ENCODE measurements at regions not wholly inside any gene's neighbourhood (a gene's known extent, or its start where the extent isn't known, plus 50 kb on each side); places are given as distances from the start of the nearest gene placed in this dataset.

GRCh38 chr13:30108216-30108912 lies 199.0 kb downstream of the KATNAL1 start:
- H3K4me3 ChIP-seq (ENCODE audit: low read depth, low read length): no peak overlapping the region
- no peaks in the 10 kb centered on the region for H3K4me1 ChIP-seq
- no peak overlapping the region for H3K27ac ChIP-seq

GRCh38 chr13:30107521-30108136 lies 199.7 kb downstream of the KATNAL1 start:
- no peaks in the 10 kb centered on the region for H3K79me2 ChIP-seq
- H2AFZ ChIP-seq: no peak overlapping the region
- H3K27me3 ChIP-seq (ENCODE audit: control insufficient read depth, insufficient read depth, low read length): no peaks in the 10 kb centered on the region
- H3K4me3 ChIP-seq (ENCODE audit: low read depth, low read length): no peak overlapping the region
- no peak for TF ChIP-seq CTCF (IDR thresholded peaks at IDR 0.05)
- H3K36me3 ChIP-seq (ENCODE audit: control insufficient read depth, insufficient read depth, low read length): no peaks in the 10 kb centered on the region
- H3K4me2 ChIP-seq (ENCODE audit: low read length): no peak overlapping the region
- no peak overlapping the region for H3K9ac ChIP-seq
- no peak overlapping the region for H3K27ac ChIP-seq
- no peaks in the 10 kb centered on the region for H3K4me1 ChIP-seq
- H3K9me3 ChIP-seq (ENCODE audit: control insufficient read depth, low read length): no peaks in the 10 kb centered on the region

More at GRCh38 chr13:30108216-30108912, 199.0 kb downstream of the KATNAL1 start:
- no peak for TF ChIP-seq CTCF (IDR thresholded peaks at IDR 0.05)
- no peak overlapping the region for H2AFZ ChIP-seq
- no peaks in the 10 kb centered on the region for H3K27me3 ChIP-seq (ENCODE audit: control insufficient read depth, insufficient read depth, low read length)
- H3K9ac ChIP-seq: no peak overlapping the region
- no peaks in the 10 kb centered on the region for H3K36me3 ChIP-seq (ENCODE audit: control insufficient read depth, insufficient read depth, low read length)
- H3K4me2 ChIP-seq (ENCODE audit: low read length): no peak overlapping the region
- no peaks in the 10 kb centered on the region for H3K79me2 ChIP-seq
- no peaks in the 10 kb centered on the region for H3K9me3 ChIP-seq (ENCODE audit: control insufficient read depth, low read length)

- Histone ChIP-seq H3K79me2 (no peaks in the 10 kb centered on the region), H3K36me3 (ENCODE audit: control insufficient read depth, insufficient read depth, low read length) (no peaks in the 10 kb centered on the region), H3K27me3 (ENCODE audit: control insufficient read depth, insufficient read depth, low read length) (no peaks in the 10 kb centered on the region), H3K27ac (no peak overlapping the region), H3K9me3 (ENCODE audit: control insufficient read depth, low read length) (no peaks in the 10 kb centered on the region), H3K4me2 (ENCODE audit: low read length) (no peak overlapping the region), H3K9ac (no peak overlapping the region), H2AFZ (no peak overlapping the region), H3K4me1 (no peaks in the 10 kb centered on the region), H3K4me3 (ENCODE audit: low read depth, low read length) (no peak overlapping the region)
- TF ChIP-seq CTCF (IDR thresholded peaks at IDR 0.05): no peak
These were observed 200.2 kb downstream of the KATNAL1 start for GRCh38 chr13:30107121-30107520.

GRCh38 chr13:30105381-30105780 lies 202.0 kb downstream of the KATNAL1 start:
- H2AFZ ChIP-seq: peak overlapping the region; percentile 73
- no peaks in the 10 kb centered on the region for H3K4me1 ChIP-seq
- H3K36me3 ChIP-seq (ENCODE audit: control insufficient read depth, insufficient read depth, low read length): no peaks in the 10 kb centered on the region
- no peaks in the 10 kb centered on the region for H3K27me3 ChIP-seq (ENCODE audit: control insufficient read depth, insufficient read depth, low read length)
- no peak overlapping the region for H3K27ac ChIP-seq
- no peak overlapping the region for H3K4me2 ChIP-seq (ENCODE audit: low read length)
- H3K9ac ChIP-seq: no peak overlapping the region
- no peaks in the 10 kb centered on the region for H3K9me3 ChIP-seq (ENCODE audit: control insufficient read depth, low read length)
- TF ChIP-seq CTCF (IDR thresholded peaks at IDR 0.05): no peak
- no peak overlapping the region for H3K4me3 ChIP-seq (ENCODE audit: low read depth, low read length)
- no peaks in the 10 kb centered on the region for H3K79me2 ChIP-seq

Measured in parathyroid adenoma (tissue), 2 donors.